ENCODE measurements at regions not wholly inside any gene's neighbourhood (a gene's known extent, or its start where the extent isn't known, plus 50 kb on each side); places are given as distances from the start of the nearest gene placed in this dataset.

GRCh38 chr14:105889666-105890473 is 363.5 kb downstream of the TMEM121 start:
- no peak overlapping the region for H4K5ac ChIP-seq (ENCODE audit: insufficient read length, low read depth, low read length)
- 72% methylated on average over 8 of the region's 10 CpGs; no CpG with 5 or more reads in 1 of the 2 experiments for WGBS, 2 experiments (ENCODE audit: extremely low coverage in 1 of 2, insufficient coverage in 1 of 2, insufficient read length in 1 of 2, insufficient replicate concordance in 2 of 2, low coverage in 1 of 2, low lambda C conversion rate in 2 of 2, missing lambda C conversion rate in 1 of 2)
- H3K36me3 ChIP-seq (ENCODE audit: control insufficient read depth in 2 of 4, insufficient read depth in 4 of 4, low read length in 3 of 4), result no peaks in the 10 kb centered on the region
- no peak overlapping the region for H2BK20ac ChIP-seq (ENCODE audit: low read length)
- no peak overlapping the region for H3K9ac ChIP-seq (replicated peaks in 1 of 4; ENCODE audit: extremely low read depth in 1 of 4, low read depth in 3 of 4, low read length in 3 of 4)
- no peak overlapping the region for H3K14ac ChIP-seq (ENCODE audit: insufficient read length)
- ChIA-PET CTCF (ENCODE audit: partially characterized antibody) (interaction anchor here (0.6 kb wide), 1 partner anchor 68 kb away, joined by 3 read pairs; no protein-coding TSS in a partner anchor), POLR2A (ENCODE audit: partially characterized antibody) (no interaction called here)
- no peak overlapping the region for H2BK120ac ChIP-seq (replicated peaks; ENCODE audit: low read depth, low read length)
- DNase-seq (ENCODE audit: low read depth in 1 of 2, low spot score in 2 of 2), result no peak
- H3K79me2 ChIP-seq (ENCODE audit: control insufficient read depth in 1 of 2, insufficient read depth in 2 of 2, low read length in 2 of 2), result no peaks in the 10 kb centered on the region
- no peak overlapping the region for H2AK5ac ChIP-seq (ENCODE audit: low read depth, low read length)
- no peak overlapping the region for H2BK5ac ChIP-seq (ENCODE audit: low read depth, low read length)
- H3K27ac ChIP-seq (ENCODE audit: low read depth, low read length), result no peak overlapping the region
- no peak overlapping the region for H3K4ac ChIP-seq (replicated peaks; ENCODE audit: insufficient read length, low read depth, low read length)
- no peak overlapping the region for H4K91ac ChIP-seq (replicated peaks; ENCODE audit: insufficient read length, low read length)
- peaks cover 37 to 95% of the 10 kb centered on the region in 2 experiments; a peak in 3 of 4 replicates for H3K9me3 ChIP-seq (ENCODE audit: insufficient read depth in 2 of 2, low read depth in 1 of 2, low read length in 1 of 2)
- no peaks in the 10 kb centered on the region for H3K4me1 ChIP-seq (replicated peaks in 1 of 4; ENCODE audit: control insufficient read depth in 3 of 4, insufficient read depth in 4 of 4, low read length in 3 of 4)
- H3K56ac ChIP-seq (replicated peaks; ENCODE audit: insufficient read length, low read depth, low read length), result no peak overlapping the region
- no peak overlapping the region for H3K4me2 ChIP-seq (ENCODE audit: insufficient read depth in 1 of 2, low read depth in 2 of 2, low read length in 2 of 2)
- H3K18ac ChIP-seq (ENCODE audit: extremely low read depth, low read length), result no peak overlapping the region
- no peak overlapping the region for H3K23ac ChIP-seq (ENCODE audit: insufficient read length)
- no peak overlapping the region for H2BK15ac ChIP-seq (ENCODE audit: low read length)
- no peaks in the 10 kb centered on the region for H3K23me2 ChIP-seq (ENCODE audit: low read depth, low read length)
- H3K79me1 ChIP-seq (ENCODE audit: low read depth, low read length), result no peaks in the 10 kb centered on the region
- no peak overlapping the region for H2BK12ac ChIP-seq (ENCODE audit: low read depth, low read length)
- H4K20me1 ChIP-seq (replicated peaks in 1 of 2; ENCODE audit: control insufficient read depth in 1 of 2, insufficient read depth in 2 of 2, low read length in 2 of 2), result no peaks in the 10 kb centered on the region
- FAIRE-seq, result no peak
- no peak overlapping the region for H4K8ac ChIP-seq (ENCODE audit: extremely low read depth, insufficient read depth, low read length)
- no peaks in the 10 kb centered on the region for H3K27me3 ChIP-seq (replicated peaks in 1 of 4; ENCODE audit: control insufficient read depth in 3 of 4, extremely low read depth in 1 of 4, insufficient read depth in 3 of 4, low read length in 3 of 4)
- no peak overlapping the region for H2AFZ ChIP-seq (ENCODE audit: low read length)
- no peak overlapping the region for H3K4me3 ChIP-seq (ENCODE audit: extremely low read depth in 1 of 4, insufficient read depth in 2 of 4, low read depth in 3 of 4, low read length in 4 of 4)
- TF ChIP-seq SIX5 (IDR thresholded peaks at IDR 0.05; ENCODE audit: low read depth, low read length) (no peak), CBX8 (IDR thresholded peaks at IDR 0.05; ENCODE audit: borderline replicate concordance, low read depth, low read length) (no peak), CREB1 (IDR thresholded peaks at IDR 0.05) (no peak), SP2 (IDR thresholded peaks at IDR 0.05; ENCODE audit: low read length) (no peak), HDAC2 (IDR thresholded peaks at IDR 0.05; ENCODE audit: borderline replicate concordance in 1 of 2, low read depth in 2 of 2, low read length in 2 of 2) (no peak), NRF1 (IDR thresholded peaks at IDR 0.05; ENCODE audit: low read depth, low read length) (no peak), PHF8 (conservative IDR thresholded peaks at IDR 0.05; ENCODE audit: low read depth, low read length) (no peak), BCL11A (IDR thresholded peaks at IDR 0.05; ENCODE audit: low read depth in 2 of 2, low read length in 2 of 2) (no peak), KDM1A (IDR thresholded peaks at IDR 0.05; ENCODE audit: borderline replicate concordance, low read length) (no peak), YY1 (IDR thresholded peaks at IDR 0.05; ENCODE audit: low read depth, low read length) (no peak), RAD21 (IDR thresholded peaks at IDR 0.05 in 1 of 2, conservative IDR thresholded peaks at IDR 0.05 in 1 of 2; ENCODE audit: low read depth in 2 of 2, low read length in 2 of 2) (no peak)
- TF ChIP-seq, protein P1, sequence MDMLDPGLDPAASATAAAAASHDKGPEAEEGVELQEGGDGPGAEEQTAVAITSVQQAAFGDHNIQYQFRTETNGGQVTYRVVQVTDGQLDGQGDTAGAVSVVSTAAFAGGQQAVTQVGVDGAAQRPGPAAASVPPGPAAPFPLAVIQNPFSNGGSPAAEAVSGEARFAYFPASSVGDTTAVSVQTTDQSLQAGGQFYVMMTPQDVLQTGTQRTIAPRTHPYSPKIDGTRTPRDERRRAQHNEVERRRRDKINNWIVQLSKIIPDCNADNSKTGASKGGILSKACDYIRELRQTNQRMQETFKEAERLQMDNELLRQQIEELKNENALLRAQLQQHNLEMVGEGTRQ (IDR thresholded peaks at IDR 0.05; ENCODE audit: low read length), result no peak

All from H1 (cell line).